Activated naive CD8-positive, alpha-beta T cell treated with anti-CD3 and anti-CD28 coated beads, Interleukin-2, amount 50 U/mL, for 24 hours (primary cell): ENCODE measurements at regions not wholly inside any gene's neighbourhood (a gene's known extent, or its start where the extent isn't known, plus 50 kb on each side); places are given as distances from the start of the nearest gene placed in this dataset.
A peak's percentile ranks its signal among the peaks of the same experiment; 100 is the strongest.
"Not testable (repeated sequence)": the region's sequence is repeated elsewhere in the genome, so short reads cannot be mapped to it uniquely, and the experiment has no call there.

Experiments
- ATAC-seq: fragments of 150-1000 bp; cut with Tn5 transposase; one replicate; pipeline ENCODE4 v1.10.0; 2021
- DNase-seq: peaks from one replicate; pipeline ENCODE4 v3.0.0; 2021
- H3K27ac Mint-ChIP-seq: one replicate; pipeline ENCODE4 v1.8.0; 2021; ENCODE audit warnings: mild to moderate bottlenecking, mixed read lengths
- H3K27me3 Mint-ChIP-seq: one replicate; pipeline ENCODE4 v1.8.0; 2021; ENCODE audit warnings: mixed read lengths
- H3K36me3 Mint-ChIP-seq: one replicate; pipeline ENCODE4 v1.8.0; 2021; ENCODE audit warnings: low read depth, mixed read lengths
- H3K4me1 Mint-ChIP-seq: one replicate; pipeline ENCODE4 v1.8.0; 2021; ENCODE audit warnings: mixed read lengths
- H3K4me3 Mint-ChIP-seq: one replicate; pipeline ENCODE4 v1.8.0; 2021; ENCODE audit warnings: mild to moderate bottlenecking, moderate library complexity, mixed read lengths
- H3K9me3 Mint-ChIP-seq: one replicate; pipeline ENCODE4 v1.8.0; 2021; ENCODE audit warnings: mixed read lengths

GRCh38 chr1:91596474-91596873, 95.8 kb downstream of the CDC7 start:
- H3K27ac Mint-ChIP-seq, result no peak overlapping the region

GRCh38 chr1:91597215-91597614, 96.6 kb downstream of the CDC7 start:
- ATAC-seq (no peak), DNase-seq (no peak)
- Mint-ChIP-seq H3K36me3 (no peaks in the 10 kb centered on the region), H3K27ac (no peak overlapping the region), H3K9me3 (no peaks in the 10 kb centered on the region), H3K27me3 (no peaks in the 10 kb centered on the region), H3K4me1 (peaks cover 17% of the 10 kb centered on the region), H3K4me3 (no peak overlapping the region)

More at GRCh38 chr1:91596474-91596873, 95.8 kb downstream of the CDC7 start:
- H3K4me3 Mint-ChIP-seq, result no peak overlapping the region
- H3K4me1 Mint-ChIP-seq, result peaks cover 24% of the 10 kb centered on the region
- DNase-seq (no peak), ATAC-seq (no peak)
- H3K27me3 Mint-ChIP-seq, result no peaks in the 10 kb centered on the region
- no peaks in the 10 kb centered on the region for H3K36me3 Mint-ChIP-seq
- no peaks in the 10 kb centered on the region for H3K9me3 Mint-ChIP-seq

- Mint-ChIP-seq H3K9me3 (no peaks in the 10 kb centered on the region), H3K4me1 (peaks cover 21% of the 10 kb centered on the region), H3K27ac (no peak overlapping the region), H3K4me3 (no peak overlapping the region), H3K36me3 (no peaks in the 10 kb centered on the region), H3K27me3 (no peaks in the 10 kb centered on the region)
- ATAC-seq, result no peak
- no peak for DNase-seq
Observed at GRCh38 chr1:91600431-91601337, 100.0 kb downstream of the CDC7 start.

- Mint-ChIP-seq H3K27me3 (no peaks in the 10 kb centered on the region), H3K4me3 (no peak overlapping the region), H3K4me1 (peaks cover 15% of the 10 kb centered on the region), H3K9me3 (no peaks in the 10 kb centered on the region), H3K36me3 (no peaks in the 10 kb centered on the region), H3K27ac (no peak overlapping the region)
- DNase-seq (no peak), ATAC-seq (no peak)
Observed at GRCh38 chr1:91601554-91602376, 101.1 kb downstream of the CDC7 start.

GRCh38 chr1:91603409-91603808, 102.8 kb downstream of the CDC7 start:
- Mint-ChIP-seq H3K9me3 (no peaks in the 10 kb centered on the region), H3K27ac (no peak overlapping the region), H3K27me3 (no peaks in the 10 kb centered on the region), H3K36me3 (no peaks in the 10 kb centered on the region), H3K4me1 (peaks cover 12% of the 10 kb centered on the region), H3K4me3 (no peak overlapping the region)
- DNase-seq (peak; percentile 54), ATAC-seq (peak; percentile 78)

- no peak for ATAC-seq
- no peak overlapping the region for H3K27ac Mint-ChIP-seq
Observed at GRCh38 chr1:91604632-91605031, 104.0 kb downstream of the CDC7 start.

GRCh38 chr1:91605566-91605965, 104.9 kb downstream of the CDC7 start:
- Mint-ChIP-seq H3K9me3 (no peaks in the 10 kb centered on the region), H3K4me1 (peaks cover 12% of the 10 kb centered on the region), H3K27me3 (no peaks in the 10 kb centered on the region), H3K36me3 (no peaks in the 10 kb centered on the region), H3K4me3 (no peak overlapping the region), H3K27ac (no peak overlapping the region)
- DNase-seq, result no peak
- ATAC-seq, result no peak

More at GRCh38 chr1:91604632-91605031, 104.0 kb downstream of the CDC7 start:
- Mint-ChIP-seq H3K27me3 (no peaks in the 10 kb centered on the region), H3K9me3 (no peaks in the 10 kb centered on the region), H3K4me1 (peaks cover 12% of the 10 kb centered on the region), H3K36me3 (no peaks in the 10 kb centered on the region), H3K4me3 (no peak overlapping the region)
- DNase-seq, result no peak

- ATAC-seq (no peak), DNase-seq (no peak)
- Mint-ChIP-seq H3K36me3 (no peaks in the 10 kb centered on the region), H3K4me1 (peaks cover 12% of the 10 kb centered on the region), H3K9me3 (no peaks in the 10 kb centered on the region), H3K27me3 (no peaks in the 10 kb centered on the region), H3K4me3 (no peak overlapping the region), H3K27ac (no peak overlapping the region)
Observed at GRCh38 chr1:91606546-91607078, 106.0 kb downstream of the CDC7 start.

GRCh38 chr1:91607686-91608085, 107.0 kb downstream of the CDC7 start:
- DNase-seq, H3K4me3 Mint-ChIP-seq, H3K36me3 Mint-ChIP-seq, H3K27ac Mint-ChIP-seq, H3K27me3 Mint-ChIP-seq, H3K9me3 Mint-ChIP-seq, ATAC-seq: not testable (repeated sequence)
- peaks cover 12% of the 10 kb centered on the region for H3K4me1 Mint-ChIP-seq

GRCh38 chr1:91608876-91609275, 108.2 kb downstream of the CDC7 start:
- H3K27ac Mint-ChIP-seq, result no peak overlapping the region

GRCh38 chr1:91609551-91609950, 108.9 kb downstream of the CDC7 start:
- no peak for ATAC-seq
- Mint-ChIP-seq H3K4me1 (peaks cover 2% of the 10 kb centered on the region), H3K9me3 (no peaks in the 10 kb centered on the region), H3K36me3 (no peaks in the 10 kb centered on the region), H3K4me3 (no peak overlapping the region), H3K27me3 (no peaks in the 10 kb centered on the region), H3K27ac (no peak overlapping the region)
- DNase-seq, result no peak

More at GRCh38 chr1:91608876-91609275, 108.2 kb downstream of the CDC7 start:
- Mint-ChIP-seq H3K9me3 (no peaks in the 10 kb centered on the region), H3K4me3 (no peak overlapping the region), H3K27me3 (no peaks in the 10 kb centered on the region), H3K36me3 (no peaks in the 10 kb centered on the region), H3K4me1 (peaks cover under 1% of the 10 kb centered on the region)
- no peak for ATAC-seq
- no peak for DNase-seq

GRCh38 chr1:91610102-91610501, 109.5 kb downstream of the CDC7 start:
- H3K4me3 Mint-ChIP-seq, result no peak overlapping the region
- no peaks in the 10 kb centered on the region for H3K27me3 Mint-ChIP-seq
- ATAC-seq (no peak), DNase-seq (no peak)
- H3K4me1 Mint-ChIP-seq, result peaks cover 2% of the 10 kb centered on the region
- H3K9me3 Mint-ChIP-seq, result no peaks in the 10 kb centered on the region
- no peaks in the 10 kb centered on the region for H3K36me3 Mint-ChIP-seq
- H3K27ac Mint-ChIP-seq, result no peak overlapping the region

- no peak overlapping the region for H3K27ac Mint-ChIP-seq
- H3K27me3 Mint-ChIP-seq, result no peaks in the 10 kb centered on the region
- H3K36me3 Mint-ChIP-seq, result no peaks in the 10 kb centered on the region
- no peaks in the 10 kb centered on the region for H3K9me3 Mint-ChIP-seq
- peaks cover 2% of the 10 kb centered on the region for H3K4me1 Mint-ChIP-seq
- H3K4me3 Mint-ChIP-seq, result no peak overlapping the region
- ATAC-seq (no peak), DNase-seq (no peak)
Observed at GRCh38 chr1:91610789-91611188, 110.1 kb downstream of the CDC7 start.

GRCh38 chr1:91611483-91611917, 110.8 kb downstream of the CDC7 start:
- no peak for ATAC-seq
- DNase-seq, result no peak
- no peaks in the 10 kb centered on the region for H3K27me3 Mint-ChIP-seq
- peaks cover 2% of the 10 kb centered on the region for H3K4me1 Mint-ChIP-seq
- no peaks in the 10 kb centered on the region for H3K36me3 Mint-ChIP-seq
- H3K27ac Mint-ChIP-seq, result no peak overlapping the region
- H3K4me3 Mint-ChIP-seq, result no peak overlapping the region
- no peaks in the 10 kb centered on the region for H3K9me3 Mint-ChIP-seq
